HepG2 (cell line): ENCODE measurements at regions not wholly inside any gene's neighbourhood (a gene's known extent, or its start where the extent isn't known, plus 50 kb on each side); places are given as distances from the start of the nearest gene placed in this dataset.

Experiments used
- CSRNP1 ChIP-seq: sonication (generic); formaldehyde crosslinking; IDR thresholded peaks from 2 replicates; pipeline ENCODE4 v1.8.1; 2023; ENCODE audit warnings: mild to moderate bottlenecking, missing genetic modification reagents
- HIC2 ChIP-seq: sonication (generic); formaldehyde crosslinking; IDR thresholded peaks from 2 replicates; pipeline ENCODE4 v1.9.0; 2022; ENCODE audit warnings: low read depth, missing genetic modification reagents
- MAF1 ChIP-seq: sonication (generic); formaldehyde crosslinking; IDR thresholded peaks from 2 replicates; pipeline ENCODE4 v1.5.0; 2020; ENCODE audit warnings: missing genetic modification reagents, borderline replicate concordance
- TFE3 ChIP-seq: IDR thresholded peaks from 2 replicates; pipeline ENCODE4 v1.6.1; 2016
- THAP11 ChIP-seq: IDR thresholded peaks from 2 replicates; pipeline ENCODE4 v1.6.1; 2016; ENCODE audit warnings: missing biosample characterization, missing genetic modification reagents
- ZBTB7A ChIP-seq: sonication (generic); formaldehyde crosslinking; IDR thresholded peaks from 2 replicates; pipeline ENCODE4 v1.8.0; 2022; ENCODE audit warnings: mild to moderate bottlenecking, missing genetic modification reagents
- ZFP36L1 ChIP-seq: sonication (generic); formaldehyde crosslinking; IDR thresholded peaks from 2 replicates; pipeline ENCODE4 v1.8.0; 2022; ENCODE audit warnings: mild to moderate bottlenecking, missing genetic modification reagents, moderate library complexity
- ZNF12 ChIP-seq: sonication (generic); formaldehyde crosslinking; IDR thresholded peaks from 2 replicates; pipeline ENCODE4 v1.5.0; 2020; ENCODE audit warnings: missing genetic modification reagents
- ZNF224 ChIP-seq: sonication (generic); formaldehyde crosslinking; IDR thresholded peaks from 2 replicates; pipeline ENCODE4 v1.5.0; 2020; ENCODE audit warnings: mild to moderate bottlenecking, missing genetic modification reagents
- ZNF414 ChIP-seq: sonication (generic); formaldehyde crosslinking; IDR thresholded peaks from 2 replicates; pipeline ENCODE4 v1.5.0; 2020; ENCODE audit warnings: missing genetic modification reagents
- ZNF616 ChIP-seq: sonication (generic); formaldehyde crosslinking; IDR thresholded peaks from 2 replicates; pipeline ENCODE4 v1.5.0; 2020; ENCODE audit warnings: low read depth, mild to moderate bottlenecking, missing genetic modification reagents
- ZNF7 ChIP-seq: IDR thresholded peaks from 2 replicates; pipeline ENCODE4 v1.6.1; 2016; ENCODE audit warnings: missing biosample characterization, missing genetic modification reagents
- TF ChIP-seq, protein P1 (sequence below): sonication (generic); formaldehyde crosslinking; IDR thresholded peaks from 2 replicates; pipeline ENCODE4 v1.4.0; 2020; ENCODE audit warnings: missing genetic modification reagents
- TF ChIP-seq, protein P2 (sequence below): sonication (generic); formaldehyde crosslinking; IDR thresholded peaks from 2 replicates; pipeline ENCODE4 v1.9.0; 2021; ENCODE audit warnings: missing genetic modification reagents, borderline replicate concordance
- TF ChIP-seq, protein P3 (sequence below), 2 experiments: fragments of 450-650 bp in 1 of 2; sonication (generic) in 1 of 2; formaldehyde crosslinking; IDR thresholded peaks; 2 replicates each; pipeline versions ENCODE4 v1.5.0 to v1.8.0; 2020 to 2022; ENCODE audit warnings: mild to moderate bottlenecking in 1 of 2, missing genetic modification reagents in 1 of 2

- TF ChIP-seq TFE3 (CRISPR knock-in tag) (no peak), ZBTB7A (no peak), THAP11 (CRISPR knock-in tag) (0 out of 2 replicates have a peak, but pooled peaks have one; percentile 22), HIC2 (no peak), ZNF12 (CRISPR knock-in tag) (no peak), ZNF224 (CRISPR knock-in tag) (no peak), ZNF616 (CRISPR knock-in tag) (no peak), ZFP36L1 (CRISPR knock-in tag) (no peak), ZNF7 (CRISPR knock-in tag) (peak; percentile 73; the same call in 1 of the 2 replicates), CSRNP1 (CRISPR knock-in tag) (no peak), ZNF414 (CRISPR knock-in tag) (no peak), MAF1 (CRISPR knock-in tag) (no peak)
- TF ChIP-seq, protein P1, sequence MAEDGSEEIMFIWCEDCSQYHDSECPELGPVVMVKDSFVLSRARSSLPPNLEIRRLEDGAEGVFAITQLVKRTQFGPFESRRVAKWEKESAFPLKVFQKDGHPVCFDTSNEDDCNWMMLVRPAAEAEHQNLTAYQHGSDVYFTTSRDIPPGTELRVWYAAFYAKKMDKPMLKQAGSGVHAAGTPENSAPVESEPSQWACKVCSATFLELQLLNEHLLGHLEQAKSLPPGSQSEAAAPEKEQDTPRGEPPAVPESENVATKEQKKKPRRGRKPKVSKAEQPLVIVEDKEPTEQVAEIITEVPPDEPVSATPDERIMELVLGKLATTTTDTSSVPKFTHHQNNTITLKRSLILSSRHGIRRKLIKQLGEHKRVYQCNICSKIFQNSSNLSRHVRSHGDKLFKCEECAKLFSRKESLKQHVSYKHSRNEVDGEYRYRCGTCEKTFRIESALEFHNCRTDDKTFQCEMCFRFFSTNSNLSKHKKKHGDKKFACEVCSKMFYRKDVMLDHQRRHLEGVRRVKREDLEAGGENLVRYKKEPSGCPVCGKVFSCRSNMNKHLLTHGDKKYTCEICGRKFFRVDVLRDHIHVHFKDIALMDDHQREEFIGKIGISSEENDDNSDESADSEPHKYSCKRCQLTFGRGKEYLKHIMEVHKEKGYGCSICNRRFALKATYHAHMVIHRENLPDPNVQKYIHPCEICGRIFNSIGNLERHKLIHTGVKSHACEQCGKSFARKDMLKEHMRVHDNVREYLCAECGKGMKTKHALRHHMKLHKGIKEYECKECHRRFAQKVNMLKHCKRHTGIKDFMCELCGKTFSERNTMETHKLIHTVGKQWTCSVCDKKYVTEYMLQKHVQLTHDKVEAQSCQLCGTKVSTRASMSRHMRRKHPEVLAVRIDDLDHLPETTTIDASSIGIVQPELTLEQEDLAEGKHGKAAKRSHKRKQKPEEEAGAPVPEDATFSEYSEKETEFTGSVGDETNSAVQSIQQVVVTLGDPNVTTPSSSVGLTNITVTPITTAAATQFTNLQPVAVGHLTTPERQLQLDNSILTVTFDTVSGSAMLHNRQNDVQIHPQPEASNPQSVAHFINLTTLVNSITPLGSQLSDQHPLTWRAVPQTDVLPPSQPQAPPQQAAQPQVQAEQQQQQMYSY (CRISPR knock-in tag) = no peak
- TF ChIP-seq, protein P2, sequence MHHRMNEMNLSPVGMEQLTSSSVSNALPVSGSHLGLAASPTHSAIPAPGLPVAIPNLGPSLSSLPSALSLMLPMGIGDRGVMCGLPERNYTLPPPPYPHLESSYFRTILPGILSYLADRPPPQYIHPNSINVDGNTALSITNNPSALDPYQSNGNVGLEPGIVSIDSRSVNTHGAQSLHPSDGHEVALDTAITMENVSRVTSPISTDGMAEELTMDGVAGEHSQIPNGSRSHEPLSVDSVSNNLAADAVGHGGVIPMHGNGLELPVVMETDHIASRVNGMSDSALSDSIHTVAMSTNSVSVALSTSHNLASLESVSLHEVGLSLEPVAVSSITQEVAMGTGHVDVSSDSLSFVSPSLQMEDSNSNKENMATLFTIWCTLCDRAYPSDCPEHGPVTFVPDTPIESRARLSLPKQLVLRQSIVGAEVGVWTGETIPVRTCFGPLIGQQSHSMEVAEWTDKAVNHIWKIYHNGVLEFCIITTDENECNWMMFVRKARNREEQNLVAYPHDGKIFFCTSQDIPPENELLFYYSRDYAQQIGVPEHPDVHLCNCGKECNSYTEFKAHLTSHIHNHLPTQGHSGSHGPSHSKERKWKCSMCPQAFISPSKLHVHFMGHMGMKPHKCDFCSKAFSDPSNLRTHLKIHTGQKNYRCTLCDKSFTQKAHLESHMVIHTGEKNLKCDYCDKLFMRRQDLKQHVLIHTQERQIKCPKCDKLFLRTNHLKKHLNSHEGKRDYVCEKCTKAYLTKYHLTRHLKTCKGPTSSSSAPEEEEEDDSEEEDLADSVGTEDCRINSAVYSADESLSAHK (CRISPR knock-in tag) = no peak
- TF ChIP-seq, protein P3, sequence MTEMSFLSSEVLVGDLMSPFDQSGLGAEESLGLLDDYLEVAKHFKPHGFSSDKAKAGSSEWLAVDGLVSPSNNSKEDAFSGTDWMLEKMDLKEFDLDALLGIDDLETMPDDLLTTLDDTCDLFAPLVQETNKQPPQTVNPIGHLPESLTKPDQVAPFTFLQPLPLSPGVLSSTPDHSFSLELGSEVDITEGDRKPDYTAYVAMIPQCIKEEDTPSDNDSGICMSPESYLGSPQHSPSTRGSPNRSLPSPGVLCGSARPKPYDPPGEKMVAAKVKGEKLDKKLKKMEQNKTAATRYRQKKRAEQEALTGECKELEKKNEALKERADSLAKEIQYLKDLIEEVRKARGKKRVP (CRISPR knock-in tag; IDR thresholded peaks at IDR 0.05) = 0 out of 4 replicates have a peak, but pooled peaks of 1 of the 2 experiments have one; percentile 29
These were observed 121.5 kb upstream of the CPM start (continued) for GRCh38 chr12:69054343-69055056.
